HepG2 (cell line): ENCODE measurements at regions not wholly inside any gene's neighbourhood (a gene's known extent, or its start where the extent isn't known, plus 50 kb on each side); places are given as distances from the start of the nearest gene placed in this dataset.
"Not testable (repeated sequence)": the region's sequence is repeated elsewhere in the genome, so short reads cannot be mapped to it uniquely, and the experiment has no call there.

Experiments
- ATAC-seq: fragments of 200-7000 bp; cut with Tn5 transposase; 3 replicates; pipeline ENCODE4 v1.9.1; 2020; ENCODE audit warnings: mild to moderate bottlenecking, moderate library complexity
- BruUV-seq: library from RNA; stranded (reverse); fragments of 400-500 nt; replicated peaks from 2 replicates; lab custom pipeline; 2021; lab: Mats Ljungman, UMichigan
- CTCF ChIA-PET: fragments of 300-600 bp; formaldehyde crosslinking; extraction: SDS; loops from one replicate; lab custom pipeline; 2021; ENCODE audit warnings: low total read pairs, inconsistent platforms, low intra/inter-chr PET ratio; lab: Yijun Ruan, JAX
- POLR2A ChIA-PET: fragments of 350-600 bp; sonication (Branson Sonifier 250); formaldehyde crosslinking; loops from one replicate; lab custom pipeline; 2020; ENCODE audit warnings: antibody characterized with exemption, inconsistent platforms; lab: Yijun Ruan, JAX
- DNase-seq: peaks from one replicate; pipeline ENCODE4 v3.0.0-alpha.2; 2015; ENCODE audit warnings: low spot score
- FAIRE-seq: peaks from 3 replicates; lab custom pipeline; 2011; peaks lifted over from hg19 to GRCh38; lab: Jason Lieb, UNC
- H2AFZ ChIP-seq: one replicate; pipeline ENCODE4 v1.6.1; 2011; ENCODE audit warnings: low read length, inconsistent platforms
- H3K27ac ChIP-seq: fragments of 300-600 bp; 3 replicates; pipeline ENCODE4 v1.8.0; 2011; ENCODE audit warnings: mixed run types, mild to moderate bottlenecking, mixed read lengths, low read length, inconsistent platforms; ENCODE audit not compliant: insufficient read depth; ENCODE audit errors: extremely low read length
- H3K27me3 ChIP-seq, 2 experiments: fragments of 200-600 bp in 1 of 2; 2 replicates in 1 of 2; 3 replicates in 1 of 2; pipeline versions ENCODE4 v1.6.0 to v1.8.0; 2011; ENCODE audit warnings: low read length in 2 of 2, mild to moderate bottlenecking in 2 of 2, moderate library complexity in 2 of 2, inconsistent platforms in 1 of 2; ENCODE audit not compliant: insufficient read depth in 2 of 2, control insufficient read depth in 1 of 2
- H3K36me3 ChIP-seq, 2 experiments: fragments of 200-600 bp in 1 of 2; replicated peaks in 1 of 2; 2 replicates in 1 of 2; 3 replicates in 1 of 2; pipeline versions ENCODE4 v1.5.1 to v1.8.0; 2011; ENCODE audit warnings: low read length in 2 of 2, inconsistent platforms in 1 of 2; ENCODE audit not compliant: insufficient read depth in 2 of 2, control insufficient read depth in 1 of 2
- H3K4me1 ChIP-seq: 2 replicates; pipeline ENCODE4 v1.5.1; 2012; ENCODE audit warnings: low read length, inconsistent platforms; ENCODE audit not compliant: insufficient read depth
- H3K4me2 ChIP-seq: 2 replicates; pipeline ENCODE4 v1.6.0; 2011; ENCODE audit warnings: low read depth, low read length, inconsistent platforms
- H3K4me3 ChIP-seq, 3 experiments: fragments of 200-600 bp in 1 of 3; sonication (generic), shearing (Covaris generic) in 1 of 3; replicated peaks in 1 of 3; 2 replicates each; pipeline ENCODE4 v1.5.1; 2011 to 2016; ENCODE audit warnings: low read length in 3 of 3, inconsistent platforms in 2 of 3, low read depth in 2 of 3, mild to moderate bottlenecking in 2 of 3, control low read depth in 1 of 3, mixed read lengths in 1 of 3; ENCODE audit not compliant: insufficient read depth in 1 of 3
- H3K79me2 ChIP-seq: one replicate; pipeline ENCODE4 v1.6.1; 2011; ENCODE audit warnings: low read length, inconsistent platforms; ENCODE audit not compliant: insufficient read depth
- H3K9ac ChIP-seq: 2 replicates; pipeline ENCODE4 v1.6.0; 2011; ENCODE audit warnings: mild to moderate bottlenecking, low read depth, low read length, inconsistent platforms; ENCODE audit not compliant: insufficient read depth
- H3K9me3 ChIP-seq: 2 replicates; pipeline ENCODE4 v1.5.1; 2012; ENCODE audit warnings: mild to moderate bottlenecking, low read length
- H4K20me1 ChIP-seq: 2 replicates; pipeline ENCODE4 v1.6.0; 2011; ENCODE audit warnings: inconsistent platforms, mild to moderate bottlenecking, low read length, moderate library complexity; ENCODE audit not compliant: insufficient read depth
- CAMTA2 ChIP-seq: sonication (generic); formaldehyde crosslinking; IDR thresholded peaks from 2 replicates; pipeline ENCODE4 v1.4.0; 2020; ENCODE audit warnings: mild to moderate bottlenecking, missing genetic modification reagents, borderline replicate concordance
- HMGA1 ChIP-seq: sonication (generic); formaldehyde crosslinking; conservative IDR thresholded peaks from 2 replicates; pipeline ENCODE4 v1.4.0; 2020; ENCODE audit warnings: missing genetic modification reagents
- POGK ChIP-seq: sonication (generic); formaldehyde crosslinking; conservative IDR thresholded peaks from 2 replicates; pipeline ENCODE4 v1.8.0; 2022; ENCODE audit warnings: mild to moderate bottlenecking, moderate library complexity, missing genetic modification reagents
- TFE3 ChIP-seq: IDR thresholded peaks from 2 replicates; pipeline ENCODE4 v1.6.1; 2016
- ZFP82 ChIP-seq: sonication (generic); formaldehyde crosslinking; IDR thresholded peaks from 2 replicates; pipeline ENCODE4 v1.5.1; 2020; ENCODE audit warnings: mild to moderate bottlenecking, missing genetic modification reagents, borderline replicate concordance
- ZMYM3 ChIP-seq: sonication (generic); formaldehyde crosslinking; IDR thresholded peaks from 2 replicates; pipeline ENCODE4 v1.5.1; 2020; ENCODE audit warnings: mild to moderate bottlenecking, missing genetic modification reagents
- ZNF331 ChIP-seq: sonication (generic); formaldehyde crosslinking; IDR thresholded peaks from 2 replicates; pipeline ENCODE4 v1.4.0; 2020; ENCODE audit warnings: missing genetic modification reagents
- ZNF598 ChIP-seq: sonication (generic); formaldehyde crosslinking; IDR thresholded peaks from 2 replicates; pipeline ENCODE4 v1.5.1; 2020; ENCODE audit warnings: mild to moderate bottlenecking, missing genetic modification reagents, borderline replicate concordance
- ZNF749 ChIP-seq: sonication (generic); formaldehyde crosslinking; IDR thresholded peaks from 2 replicates; pipeline ENCODE4 v1.8.0; 2022; ENCODE audit warnings: mild to moderate bottlenecking, missing genetic modification reagents, moderate library complexity, borderline replicate concordance
- WGBS: methylation state at CpG from one replicate; pipeline ENCODE4 v1.1.6; 2017; ENCODE audit warnings: low lambda C conversion rate; 5-methylcytosine and 5-hydroxymethylcytosine counted together
- in situ Hi-C: cut with HindIII; loops from 2 replicates; pipeline ENCODE4 v1.10.0; 2017; ENCODE audit warnings: low pct_unique_long_range_greater_than_20kb; ENCODE audit not compliant: extremely low pct_ligation_motif_present
- intact Hi-C: fragments of 100-400 bp; cut with micrococcal nuclease; formaldehyde crosslinking; loops from one replicate; pipeline ENCODE4 v1.10.0; 2022; ENCODE audit not compliant: unreplicated experiment

GRCh38 chr12:95386051-95386450, 87.9 kb upstream of the METAP2 start:
- TF ChIP-seq ZNF331 (no peak), HMGA1 (CRISPR knock-in tag) (no peak), ZNF749 (CRISPR knock-in tag) (no peak), ZNF598 (CRISPR knock-in tag) (no peak), TFE3 (CRISPR knock-in tag) (no peak), ZFP82 (no peak), ZMYM3 (CRISPR knock-in tag) (no peak), POGK (no peak), CAMTA2 (no peak)
- Histone ChIP-seq H3K9me3 (no peaks in the 10 kb centered on the region), H3K4me3 (no peak overlapping the region), H2AFZ (no peak overlapping the region), H3K9ac (no peak overlapping the region), H3K4me1 (no peaks in the 10 kb centered on the region), H3K36me3 (no peaks in the 10 kb centered on the region), H4K20me1 (no peaks in the 10 kb centered on the region), H3K27ac (no peak overlapping the region), H3K79me2 (no peaks in the 10 kb centered on the region), H3K4me2 (no peak overlapping the region), H3K27me3 (peaks cover 2 to 4% of the 10 kb centered on the region in 2 experiments; a peak in 3 of 5 replicates)
- intact Hi-C loops = no loop called here
- DNase-seq = no peak
- WGBS = 3% methylated on average over 1 of the region's 1 CpG
- BruUV-seq = no TSS peak
- FAIRE-seq = no peak
- no peak for ATAC-seq
- POLR2A ChIA-PET = no interaction called here
- CTCF ChIA-PET = no interaction called here
- in situ Hi-C loops = no loop called here

- DNase-seq, CTCF ChIA-PET, H3K4me3 ChIP-seq, intact Hi-C loops, POLR2A ChIA-PET, H3K9me3 ChIP-seq, in situ Hi-C loops, H4K20me1 ChIP-seq, BruUV-seq, H3K36me3 ChIP-seq, FAIRE-seq, ATAC-seq, H3K27me3 ChIP-seq, H3K27ac ChIP-seq, H3K79me2 ChIP-seq, H3K9ac ChIP-seq, H2AFZ ChIP-seq, H3K4me1 ChIP-seq: not testable (repeated sequence)
- 27% methylated on average over 10 of the region's 10 CpGs for WGBS
- H3K4me2 ChIP-seq = peak overlapping the region; percentile 32; the same call in 1 of the 2 replicates
These were observed 85.7 kb upstream of the METAP2 start for GRCh38 chr12:95388260-95388659.
